GM12878 (cell line): ENCODE measurements at regions not wholly inside any gene's neighbourhood (a gene's known extent, or its start where the extent isn't known, plus 50 kb on each side); places are given as distances from the start of the nearest gene placed in this dataset.

Experiments
- ATAC-seq: fragments of 200-7000 bp; cut with Tn5 transposase; 3 replicates; pipeline ENCODE4 v1.9.1; 2020; ENCODE audit warnings: mild to moderate bottlenecking, moderate library complexity
- BruUV-seq: library from RNA; stranded (reverse); fragments of 400-500 nt; replicated peaks from 2 replicates; lab custom pipeline; 2021; lab: Mats Ljungman, UMichigan
- CTCF ChIA-PET: fragments of 300-600 bp; sonication (Branson Sonifier 250); formaldehyde crosslinking; extraction: SDS; loops from one replicate; lab custom pipeline; 2021; ENCODE audit warnings: inconsistent platforms; lab: Yijun Ruan, JAX
- POLR2A ChIA-PET: fragments of 350-600 bp; formaldehyde crosslinking; extraction: SDS; loops from one replicate; lab custom pipeline; 2021; ENCODE audit warnings: inconsistent platforms; lab: Charles Lee
- RAD21 ChIA-PET: fragments of 300-600 bp; sonication (Branson Sonifier 250); formaldehyde crosslinking; loops from one replicate; lab custom pipeline; 2023; ENCODE audit warnings: antibody characterized with exemption; ENCODE audit not compliant: unreplicated experiment; lab: Charles Lee
- SMC1A ChIA-PET: fragments of 300-600 bp; sonication (Branson Sonifier 250); formaldehyde crosslinking; loops from one replicate; lab custom pipeline; 2023; ENCODE audit not compliant: unreplicated experiment, uncharacterized antibody; lab: Charles Lee
- DNase-seq: peaks from one replicate; pipeline ENCODE4 v3.0.0-alpha.2; 2011; ENCODE audit warnings: low read depth, low spot score
- FAIRE-seq: peaks from 3 replicates; lab custom pipeline; 2011; peaks lifted over from hg19 to GRCh38; lab: Jason Lieb, UNC
- H2AFZ ChIP-seq: 2 replicates; pipeline ENCODE4 v1.6.0; 2011; ENCODE audit warnings: low read depth, low read length, control low read depth; ENCODE audit not compliant: control insufficient read depth
- H3K27ac ChIP-seq: 2 replicates; pipeline ENCODE4 v1.5.1; 2011; ENCODE audit warnings: control low read depth; ENCODE audit not compliant: control insufficient read depth, insufficient read depth
- H3K27me3 ChIP-seq, 2 experiments: replicated peaks in 1 of 2; 2 replicates each; pipeline versions ENCODE4 v1.6.0 to v1.6.1; 2011; ENCODE audit warnings: low read length in 1 of 2; ENCODE audit not compliant: control insufficient read depth in 2 of 2, insufficient read depth in 2 of 2
- H3K36me3 ChIP-seq, 2 experiments: 2 replicates each; pipeline ENCODE4 v1.5.1; 2011; ENCODE audit warnings: low read length in 1 of 2; ENCODE audit not compliant: control insufficient read depth in 2 of 2, insufficient read depth in 2 of 2
- H3K4me1 ChIP-seq: 2 replicates; pipeline ENCODE4 v1.6.1; 2011; ENCODE audit warnings: mild to moderate bottlenecking, low read length, moderate library complexity, mixed read lengths; ENCODE audit not compliant: control insufficient read depth, insufficient read depth
- H3K4me2 ChIP-seq: 2 replicates; pipeline ENCODE4 v1.6.0; 2011; ENCODE audit warnings: control low read depth; ENCODE audit not compliant: control insufficient read depth, insufficient read depth
- H3K4me3 ChIP-seq: fragments of 200-600 bp; sonication (generic); 2 replicates; pipeline ENCODE4 v1.5.1; 2016
- H3K79me2 ChIP-seq: 2 replicates; pipeline ENCODE4 v1.6.0; 2011; ENCODE audit warnings: low read length; ENCODE audit not compliant: control insufficient read depth, insufficient read depth
- H3K9ac ChIP-seq: 2 replicates; pipeline ENCODE4 v1.8.0; 2011; ENCODE audit warnings: low read length, control low read depth, mixed read lengths; ENCODE audit not compliant: control insufficient read depth, insufficient read depth
- H3K9me3 ChIP-seq: replicated peaks from 3 replicates; pipeline ENCODE4 v1.5.1; 2011; ENCODE audit warnings: mild to moderate bottlenecking, low read length; ENCODE audit not compliant: control insufficient read depth, insufficient read depth
- H4K20me1 ChIP-seq: 2 replicates; pipeline ENCODE4 v1.6.0; 2011; ENCODE audit not compliant: control insufficient read depth, insufficient read depth
- ATF3 ChIP-seq: IDR thresholded peaks from 2 replicates; pipeline ENCODE4 v1.6.1; 2011; ENCODE audit warnings: low read depth, mild to moderate bottlenecking, low read length, moderate library complexity, borderline replicate concordance; ENCODE audit errors: extremely low read depth
- BACH1 ChIP-seq: fragments of 450-650 bp; IDR thresholded peaks from 2 replicates; pipeline ENCODE4 v1.6.1; 2017; ENCODE audit warnings: mild to moderate bottlenecking, borderline replicate concordance
- E4F1 ChIP-seq: fragments of 450-650 bp; IDR thresholded peaks from 2 replicates; pipeline ENCODE4 v1.6.1; 2018; ENCODE audit warnings: borderline replicate concordance, mild to moderate bottlenecking; ENCODE audit not compliant: partially characterized antibody
- EED ChIP-seq: sonication (generic); IDR thresholded peaks from 2 replicates; pipeline ENCODE4 v1.6.1; 2016; ENCODE audit warnings: antibody characterized with exemption, low read depth
- ELK1 ChIP-seq: IDR thresholded peaks from 2 replicates; pipeline ENCODE4 v1.6.1; 2012; ENCODE audit warnings: low read depth, low read length, improper control_type of control experiment
- POLR2A ChIP-seq: IDR thresholded peaks from 2 replicates; pipeline ENCODE4 v1.6.1; 2011; ENCODE audit warnings: low read depth, mild to moderate bottlenecking, low read length
- RUNX3 ChIP-seq: IDR thresholded peaks from 2 replicates; pipeline ENCODE4 v1.6.1; 2012; ENCODE audit warnings: low read length, inconsistent platforms
- WRNIP1 ChIP-seq: IDR thresholded peaks from 2 replicates; pipeline ENCODE4 v1.6.1; 2011; ENCODE audit warnings: low read depth, low read length, improper control_type of control experiment, borderline replicate concordance
- WGBS: methylation state at CpG from one replicate; pipeline ENCODE4 v1.1.6; 2016; ENCODE audit warnings: low lambda C conversion rate; ENCODE audit not compliant: insufficient replicate concordance, insufficient coverage; ENCODE audit errors: missing lambda C conversion rate; 5-methylcytosine and 5-hydroxymethylcytosine counted together
- in situ Hi-C: fragments of 300-500 bp; cut with MboI; formaldehyde crosslinking; loops from 9 replicates; pipeline ENCODE4 v1.14.3; 2018; ENCODE audit warnings: mixed read lengths
- intact Hi-C: fragments of 100-400 bp; cut with micrococcal nuclease; formaldehyde crosslinking; loops from one replicate; pipeline ENCODE4 v1.14.2; 2022; ENCODE audit not compliant: unreplicated experiment

- TF ChIP-seq ELK1 (no peak), ATF3 (no peak)
Measured at GRCh38 chr6:94300424-94301144, 881.2 kb upstream of the EPHA7 start (continued).

DNA sequence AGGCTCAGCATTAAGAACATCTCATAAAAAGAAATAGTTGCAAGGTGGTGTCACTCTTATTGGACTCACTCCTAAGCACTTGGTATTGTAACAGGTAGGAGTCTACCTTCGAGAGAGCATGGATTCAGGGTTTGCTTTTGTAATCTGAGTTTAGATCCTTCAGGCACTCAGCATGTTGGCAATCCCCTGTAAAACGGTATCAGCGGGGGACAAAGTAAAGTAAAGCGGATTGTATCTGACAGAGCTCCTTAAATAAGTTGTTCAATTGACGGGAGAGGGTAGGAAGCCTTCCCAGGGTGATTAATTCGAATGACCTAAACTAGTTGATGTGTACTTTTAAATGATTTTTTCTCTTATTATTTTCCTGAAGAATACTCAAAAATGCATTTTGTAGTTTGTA lies 869.8 kb upstream of the EPHA7 start:
- Histone ChIP-seq H3K36me3 (no peaks in the 10 kb centered on the region), H3K9me3 (no peaks in the 10 kb centered on the region), H3K4me2 (no peak overlapping the region), H4K20me1 (no peaks in the 10 kb centered on the region), H2AFZ (no peak overlapping the region), H3K79me2 (no peaks in the 10 kb centered on the region), H3K4me3 (no peak overlapping the region), H3K4me1 (no peaks in the 10 kb centered on the region), H3K27me3 (no peaks in the 10 kb centered on the region), H3K9ac (no peak overlapping the region), H3K27ac (no peak overlapping the region)
- RAD21 ChIA-PET, result no interaction called here
- ATAC-seq, result no peak
- SMC1A ChIA-PET, result no interaction called here
- no peak for FAIRE-seq
- no TSS peak for BruUV-seq
- in situ Hi-C loops, result no loop called here
- intact Hi-C loops, result no loop called here
- TF ChIP-seq POLR2A (no peak), EED (no peak), WRNIP1 (no peak), BACH1 (no peak), RUNX3 (no peak), E4F1 (no peak)
- CTCF ChIA-PET, result no interaction called here
- POLR2A ChIA-PET, result no interaction called here
- no peak for DNase-seq
- WGBS, result 33% methylated on average over 6 of the region's 6 CpGs
